HT1080 (cell line): ENCODE measurements at regions not wholly inside any gene's neighbourhood (a gene's known extent, or its start where the extent isn't known, plus 50 kb on each side); places are given as distances from the start of the nearest gene placed in this dataset.

ENCODE experiments used
- DNase-seq: peaks from one replicate; pipeline ENCODE4 v3.0.0-alpha.2; 2015; ENCODE audit warnings: low read depth

GRCh38 chr6:134508862-134509498 is 191.1 kb upstream of the SGK1 start:
- no peak for DNase-seq

- no peak for DNase-seq
Measured at GRCh38 chr6:134506162-134506561, 188.2 kb upstream of the SGK1 start.

DNA sequence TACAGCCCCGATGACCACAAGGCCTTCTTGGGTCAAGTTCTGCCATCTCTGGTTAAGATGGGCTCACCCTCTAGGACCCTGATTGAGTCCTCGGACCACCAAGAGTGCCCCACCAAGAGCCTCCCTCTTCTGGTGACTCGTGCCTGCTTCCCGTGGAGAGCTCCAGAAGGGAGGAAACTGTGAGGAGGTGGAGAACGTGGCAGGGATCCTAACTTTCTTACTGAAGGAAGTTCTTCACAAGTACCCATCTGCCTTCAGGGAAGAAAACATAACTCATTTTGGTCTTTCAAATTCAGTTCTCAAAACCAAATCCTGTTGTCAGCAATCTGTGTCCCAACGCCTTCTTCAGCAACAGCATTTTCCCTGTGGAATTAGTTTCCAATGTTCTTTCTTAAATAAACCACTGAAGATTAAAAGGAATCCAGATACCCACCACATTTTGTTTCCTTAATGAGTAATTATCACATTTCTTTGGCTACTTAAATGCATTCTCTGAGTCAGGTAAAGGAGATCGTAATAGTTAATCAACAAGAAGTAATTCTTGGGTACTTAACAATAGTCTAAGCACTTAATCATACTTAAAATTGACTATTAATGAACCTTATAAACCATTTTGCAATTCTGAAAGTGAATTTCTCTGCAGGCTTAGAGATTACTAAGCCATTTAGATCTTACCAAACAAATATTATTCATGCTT is 185.8 kb upstream of the SGK1 start:
- no peak for DNase-seq

DNA sequence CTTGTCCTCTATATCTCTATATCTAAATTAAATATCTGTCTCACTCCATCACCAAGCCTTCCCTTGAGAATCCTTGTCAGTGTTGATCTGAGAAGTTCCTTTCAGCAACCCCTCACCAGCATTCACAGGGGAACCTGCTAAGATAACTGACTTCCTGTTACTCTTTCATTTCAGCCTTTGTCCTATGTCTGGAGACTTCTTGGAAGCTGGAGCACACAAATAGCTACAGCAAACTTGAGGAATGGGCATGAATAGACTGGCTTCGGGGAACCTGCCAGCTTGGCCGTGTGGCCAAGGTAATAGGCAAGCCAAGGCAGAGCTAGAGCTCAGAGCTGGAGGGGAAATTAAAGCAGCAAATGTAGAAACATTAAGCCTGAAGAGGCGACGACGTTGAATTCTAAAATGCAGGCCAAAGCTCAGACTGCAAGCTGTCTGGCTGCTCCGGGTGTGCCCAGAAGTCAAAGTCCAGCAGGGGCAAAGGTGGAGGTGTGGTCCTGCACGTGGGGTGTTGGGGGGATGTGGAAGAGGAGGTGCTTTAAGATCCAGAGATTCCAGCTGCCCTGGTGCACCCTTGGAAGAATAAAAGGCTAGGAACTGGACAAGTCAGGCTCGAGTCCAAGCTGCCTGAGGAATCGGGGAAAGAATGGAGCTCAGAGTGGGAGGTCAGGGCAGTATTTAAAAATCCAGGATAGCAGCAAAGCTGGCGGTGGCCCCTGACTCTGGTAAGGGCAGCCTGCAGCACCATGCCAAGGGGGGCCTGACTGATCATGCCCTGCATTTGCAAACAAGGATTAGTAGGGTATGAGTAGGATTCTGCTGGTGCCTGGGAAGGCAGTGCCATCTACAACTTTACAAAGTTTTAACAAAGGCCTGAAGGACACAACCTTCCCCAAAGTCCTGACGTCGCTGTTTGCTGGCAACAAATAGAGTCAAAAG is 185.0 kb upstream of the SGK1 start:
- DNase-seq, result no peak

GRCh38 chr6:134495890-134496248 is 178.0 kb upstream of the SGK1 start:
- DNase-seq, result no peak

DNA sequence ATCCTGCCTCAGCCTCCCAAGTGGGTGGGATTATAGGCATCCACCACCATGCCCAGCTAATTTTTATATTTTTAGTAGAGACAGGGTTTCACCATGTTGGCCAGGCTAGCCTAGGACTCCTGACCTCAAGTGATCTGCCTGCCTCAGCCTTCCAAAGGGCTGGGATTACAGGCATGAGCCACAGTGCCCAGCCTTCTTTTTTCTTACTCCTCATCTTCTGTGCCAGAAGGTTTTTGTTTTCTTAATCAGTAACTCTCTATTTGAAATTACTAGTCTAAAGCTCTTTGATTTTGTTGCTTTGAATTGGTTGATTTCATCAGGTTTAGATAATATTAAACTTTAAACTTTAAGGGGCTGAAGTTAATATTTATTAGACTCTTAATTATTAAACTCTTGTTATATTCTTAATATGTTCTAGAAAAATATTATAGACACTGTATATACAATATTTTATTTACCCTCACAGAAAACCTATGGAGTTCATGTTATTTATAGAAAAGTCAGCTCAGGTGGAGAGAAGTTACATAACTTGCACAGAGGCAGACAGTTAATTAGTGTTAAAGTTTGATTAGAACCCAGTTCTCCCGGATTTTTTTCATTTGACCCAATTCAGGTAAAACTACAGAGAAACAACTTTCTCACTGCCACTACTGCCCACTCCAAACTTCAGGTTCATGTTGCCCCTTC is 177.4 kb upstream of the SGK1 start:
- DNase-seq, result no peak

DNA sequence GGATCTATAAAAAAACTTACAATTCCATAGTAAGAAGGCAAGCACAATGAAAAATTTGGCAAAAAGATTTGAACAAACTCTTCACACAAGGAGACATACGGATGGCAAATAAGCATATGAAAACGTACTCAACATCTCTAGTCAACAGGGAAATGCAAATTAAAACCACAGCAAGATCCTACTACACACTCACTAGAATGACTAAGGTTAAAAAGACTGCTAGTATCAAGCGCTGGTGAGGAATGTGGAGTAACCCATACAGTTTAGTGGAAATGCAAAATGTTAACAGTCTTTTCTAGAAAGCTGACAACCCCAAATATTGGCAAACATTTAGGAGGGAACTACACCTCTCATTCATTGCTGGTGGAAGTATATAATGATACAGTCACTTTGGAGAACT is 175.9 kb upstream of the SGK1 start:
- no peak for DNase-seq

GRCh38 chr6:134491477-134491876 is 173.6 kb upstream of the SGK1 start:
- no peak for DNase-seq

- no peak for DNase-seq
Measured at GRCh38 chr6:134482593-134483270, 164.8 kb upstream of the SGK1 start.

DNA sequence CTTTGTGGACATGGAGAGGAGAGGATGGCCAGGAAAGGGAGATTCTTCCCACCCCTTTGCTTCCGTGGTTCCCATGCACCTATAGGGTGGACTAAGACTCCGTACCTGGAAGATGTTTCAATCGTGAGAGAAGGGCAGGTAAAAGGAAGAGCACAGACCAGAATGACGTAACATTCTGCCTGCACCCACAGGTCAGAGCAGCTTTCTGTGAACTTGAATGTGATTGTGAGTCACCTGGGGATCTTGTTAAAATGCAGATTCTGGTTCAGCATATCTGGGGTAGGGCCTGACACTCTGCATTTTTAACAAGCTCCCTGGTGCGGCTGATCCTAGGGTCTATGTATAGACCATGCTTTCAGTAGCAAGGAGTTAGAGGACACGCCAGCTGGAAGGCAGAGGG is 164.1 kb upstream of the SGK1 start:
- no peak for DNase-seq

- DNase-seq, result peak; percentile 63
Measured at GRCh38 chr6:134480593-134480992, 162.7 kb upstream of the SGK1 start.

DNA sequence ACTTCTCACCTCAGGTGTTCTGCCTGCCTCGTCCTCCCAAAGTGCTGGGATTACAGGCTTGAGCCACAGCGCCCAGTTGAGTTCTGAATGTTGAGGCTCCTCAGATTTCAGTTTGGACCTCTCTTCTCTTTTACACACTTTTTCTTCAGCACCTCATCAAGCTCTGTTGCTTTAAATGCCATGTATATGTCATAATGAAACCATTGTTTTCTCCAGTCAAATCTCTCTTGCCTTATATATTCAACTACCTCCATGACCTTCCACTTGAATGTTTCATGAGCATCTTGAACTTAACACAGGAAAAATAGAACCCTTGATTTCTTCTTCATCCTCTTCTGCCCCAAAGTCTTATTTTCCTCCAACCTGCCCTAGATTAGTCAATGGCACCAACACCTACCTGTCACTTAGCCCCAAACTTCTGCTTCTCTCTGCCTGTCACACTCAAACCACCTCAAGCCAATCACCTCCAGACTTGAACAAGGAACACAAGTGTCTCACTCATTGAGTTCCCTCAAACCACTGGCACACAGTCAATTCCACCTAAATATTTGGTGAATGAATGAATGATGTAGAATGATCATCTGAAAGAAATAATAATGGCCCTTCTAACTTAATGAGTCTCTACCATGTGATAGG is 161.0 kb upstream of the SGK1 start:
- no peak for DNase-seq

GRCh38 chr6:134477991-134478635 is 160.2 kb upstream of the SGK1 start:
- DNase-seq, result peak; percentile 29

DNA sequence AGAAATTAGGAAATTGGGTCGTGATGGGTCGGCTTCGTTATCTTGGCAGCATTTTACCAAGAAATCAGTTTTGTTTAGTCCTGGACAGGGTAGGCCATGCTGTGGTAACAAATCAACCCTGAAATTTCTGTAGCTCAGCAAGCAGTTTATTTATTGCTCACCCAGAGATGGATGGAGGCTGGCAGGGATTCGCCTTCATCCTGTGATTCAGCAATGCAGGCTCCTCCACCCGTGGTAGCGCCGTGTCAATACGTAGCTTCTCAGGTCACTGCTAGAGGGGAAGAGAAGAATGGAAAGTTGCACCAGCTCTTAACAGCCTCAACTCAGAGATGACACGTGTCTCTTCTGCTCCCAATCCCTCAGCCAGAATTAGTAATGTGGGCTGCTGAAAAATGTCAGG is 157.0 kb upstream of the SGK1 start:
- no peak for DNase-seq

DNA sequence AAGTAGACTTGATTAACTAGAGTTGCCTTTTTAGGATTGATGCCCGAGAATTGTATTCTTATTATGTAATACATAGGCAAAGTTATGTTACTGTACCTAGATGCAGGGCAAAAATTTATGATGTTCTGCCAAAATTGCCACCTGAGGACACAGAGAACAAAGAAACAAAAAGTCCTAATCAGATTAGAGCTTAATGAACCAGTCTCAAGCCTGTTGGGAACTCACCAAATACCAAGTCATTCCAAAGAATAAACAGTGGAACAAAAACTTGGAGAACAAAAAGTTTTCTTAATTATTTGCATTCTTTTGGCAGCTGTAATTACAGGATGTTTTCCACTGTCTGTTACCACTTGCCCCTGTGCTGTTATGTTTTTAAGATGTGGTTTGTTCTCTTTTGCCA is 154.7 kb upstream of the SGK1 start:
- DNase-seq, result no peak

- DNase-seq, result no peak
Measured at GRCh38 chr6:134472046-134472445, 154.1 kb upstream of the SGK1 start.

DNA sequence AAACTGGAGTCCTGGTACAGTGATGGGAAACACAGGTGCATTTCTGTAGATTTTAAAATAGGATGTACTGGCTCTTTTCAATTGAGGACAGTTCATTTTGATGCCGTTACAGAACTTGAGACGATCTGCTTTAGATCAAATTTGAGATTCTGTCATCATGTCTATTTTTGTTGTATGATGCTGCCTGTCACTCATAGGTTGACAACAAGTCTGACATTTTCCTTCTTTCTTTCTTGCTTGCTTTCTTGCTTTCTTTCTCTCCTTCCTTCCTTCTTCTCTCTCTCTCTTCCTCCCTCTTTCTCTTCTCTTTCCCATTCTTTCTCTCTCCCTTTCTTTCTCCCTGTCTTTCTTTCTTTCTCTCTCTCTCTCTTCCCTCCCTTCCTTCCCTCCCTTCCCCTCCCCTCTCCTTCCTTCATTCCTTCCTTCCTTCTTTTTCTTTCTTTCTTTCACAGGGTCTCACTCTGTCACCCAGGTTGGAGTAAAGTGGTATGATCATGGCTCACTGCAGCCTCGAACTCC is 152.6 kb upstream of the SGK1 start:
- no peak for DNase-seq

DNA sequence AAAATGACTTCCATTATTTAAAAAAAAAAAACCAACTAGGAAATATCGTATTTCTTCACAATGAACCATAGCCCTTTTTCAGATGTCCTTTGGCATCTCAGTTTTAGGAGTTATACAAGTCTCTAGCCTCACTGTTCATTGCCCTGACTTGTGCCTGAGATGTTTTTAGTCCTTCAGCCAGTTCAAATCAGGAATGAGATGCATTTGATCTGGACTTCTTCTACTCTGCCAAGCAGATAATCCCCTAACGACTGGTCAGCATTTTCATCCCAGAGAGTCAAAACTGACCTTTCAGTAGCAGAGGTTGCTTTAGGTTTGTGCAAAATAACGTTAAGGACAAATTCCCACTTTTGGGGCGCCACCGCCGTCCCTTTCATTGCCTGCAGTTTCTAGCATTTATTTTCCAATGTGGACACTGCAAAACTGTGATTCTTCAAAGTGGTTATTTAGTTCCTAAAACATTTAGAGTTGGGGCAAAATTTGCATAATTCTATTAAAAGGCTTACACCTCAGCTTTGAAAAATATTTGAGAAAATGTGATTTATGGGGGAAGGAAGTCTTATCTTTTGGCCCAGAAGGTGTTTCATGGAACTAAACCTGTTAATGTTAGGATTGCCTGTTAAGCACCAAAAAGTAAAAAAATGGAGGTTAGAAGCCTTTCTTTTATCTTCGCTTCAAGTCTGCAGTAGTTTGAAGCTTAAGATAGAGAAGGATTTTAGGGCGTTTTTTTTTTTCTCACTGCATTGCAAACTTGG is 152.0 kb upstream of the SGK1 start:
- no peak for DNase-seq

DNA sequence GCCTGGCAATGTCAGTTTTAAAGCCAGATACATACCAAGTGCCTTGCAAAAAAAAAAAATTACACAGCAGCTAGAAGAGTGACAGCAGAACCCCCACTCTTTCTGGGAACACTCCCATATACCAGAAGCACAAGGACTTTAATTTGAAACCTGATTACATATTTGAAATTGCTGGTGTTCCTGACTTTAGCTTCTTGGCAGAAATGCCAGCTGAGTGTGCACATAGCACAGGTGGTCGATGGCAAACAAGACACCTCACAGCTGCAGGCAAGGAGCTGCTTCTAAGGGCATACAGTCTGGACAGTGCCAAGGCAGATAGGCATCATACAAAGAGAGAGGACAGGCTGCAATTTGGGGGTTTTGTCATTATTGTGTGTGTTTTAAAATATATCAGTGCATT is 150.7 kb upstream of the SGK1 start:
- DNase-seq, result no peak
